ENCODE measurements at regions not wholly inside any gene's neighbourhood (a gene's known extent, or its start where the extent isn't known, plus 50 kb on each side); places are given as distances from the start of the nearest gene placed in this dataset.
"Not testable (repeated sequence)": the region's sequence is repeated elsewhere in the genome, so short reads cannot be mapped to it uniquely, and the experiment has no call there.

GRCh38 chr1:121097127-121097866 is 86.8 kb downstream of the FAM72B start:
- H3K36me3 ChIP-seq (ENCODE audit: control insufficient read depth, insufficient read depth, low read length); H3K79me2 ChIP-seq; H3K9ac ChIP-seq; H3K9me3 ChIP-seq (ENCODE audit: control insufficient read depth, low read length); H3K4me1 ChIP-seq; H3K27me3 ChIP-seq (ENCODE audit: control insufficient read depth, insufficient read depth, low read length); H3K4me2 ChIP-seq (ENCODE audit: low read length): not testable (repeated sequence)
- Histone ChIP-seq H2AFZ (peak overlapping the region; percentile 68), H3K27ac (peak overlapping the region; percentile 36), H3K4me3 (ENCODE audit: low read depth, low read length) (peak overlapping the region; percentile 22)
- peak; percentile 62 for TF ChIP-seq CTCF (IDR thresholded peaks at IDR 0.05)

GRCh38 chr1:121097867-121098215 is 86.3 kb downstream of the FAM72B start:
- not testable (repeated sequence) for H3K27me3 ChIP-seq (ENCODE audit: control insufficient read depth, insufficient read depth, low read length); H3K9ac ChIP-seq; H3K4me1 ChIP-seq; H3K36me3 ChIP-seq (ENCODE audit: control insufficient read depth, insufficient read depth, low read length); H3K79me2 ChIP-seq; H3K9me3 ChIP-seq (ENCODE audit: control insufficient read depth, low read length)
- Histone ChIP-seq H2AFZ (peak overlapping the region; percentile 68), H3K4me3 (ENCODE audit: low read depth, low read length) (peak overlapping the region; percentile 22), H3K27ac (peak overlapping the region; percentile 36), H3K4me2 (ENCODE audit: low read length) (peak overlapping the region; percentile 35)

GRCh38 chr1:121109025-121109424 is 75.1 kb downstream of the FAM72B start:
- not testable (repeated sequence) for H3K9ac ChIP-seq; H3K4me1 ChIP-seq; H3K79me2 ChIP-seq; H3K4me3 ChIP-seq (ENCODE audit: low read depth, low read length); H3K9me3 ChIP-seq (ENCODE audit: control insufficient read depth, low read length); H3K27me3 ChIP-seq (ENCODE audit: control insufficient read depth, insufficient read depth, low read length); H3K4me2 ChIP-seq (ENCODE audit: low read length); H3K36me3 ChIP-seq (ENCODE audit: control insufficient read depth, insufficient read depth, low read length); H3K27ac ChIP-seq; H2AFZ ChIP-seq

- H3K27me3 ChIP-seq (ENCODE audit: control insufficient read depth, insufficient read depth, low read length); H2AFZ ChIP-seq; H3K9ac ChIP-seq; H3K4me2 ChIP-seq (ENCODE audit: low read length); H3K36me3 ChIP-seq (ENCODE audit: control insufficient read depth, insufficient read depth, low read length); H3K4me1 ChIP-seq; H3K79me2 ChIP-seq; H3K9me3 ChIP-seq (ENCODE audit: control insufficient read depth, low read length): not testable (repeated sequence)
- Histone ChIP-seq H3K4me3 (ENCODE audit: low read depth, low read length) (peak overlapping the region; percentile 16), H3K27ac (peak overlapping the region; percentile 29)
Measured at GRCh38 chr1:121116522-121117297, 67.4 kb downstream of the FAM72B start.

GRCh38 chr1:121117298-121117611 is 66.9 kb downstream of the FAM72B start:
- not testable (repeated sequence) for H3K79me2 ChIP-seq; H3K27me3 ChIP-seq (ENCODE audit: control insufficient read depth, insufficient read depth, low read length); H3K9ac ChIP-seq; H3K4me2 ChIP-seq (ENCODE audit: low read length); H3K36me3 ChIP-seq (ENCODE audit: control insufficient read depth, insufficient read depth, low read length); H2AFZ ChIP-seq; H3K9me3 ChIP-seq (ENCODE audit: control insufficient read depth, low read length); H3K4me1 ChIP-seq
- peak overlapping the region; percentile 16 for H3K4me3 ChIP-seq (ENCODE audit: low read depth, low read length)
- H3K27ac ChIP-seq = peak overlapping the region; percentile 29

GRCh38 chr1:121117622-121118479 is 66.3 kb downstream of the FAM72B start:
- H3K9me3 ChIP-seq (ENCODE audit: control insufficient read depth, low read length); H3K9ac ChIP-seq: not testable (repeated sequence)
- H3K27ac ChIP-seq = peak overlapping the region; percentile 47

More at GRCh38 chr1:121117622-121118479, 66.3 kb downstream of the FAM72B start:
- H3K4me3 ChIP-seq (ENCODE audit: low read depth, low read length); H3K36me3 ChIP-seq (ENCODE audit: control insufficient read depth, insufficient read depth, low read length); H3K4me2 ChIP-seq (ENCODE audit: low read length); H3K27me3 ChIP-seq (ENCODE audit: control insufficient read depth, insufficient read depth, low read length); H3K79me2 ChIP-seq; H3K4me1 ChIP-seq: not testable (repeated sequence)
- peak overlapping the region; percentile 64 for H2AFZ ChIP-seq
